Smooth muscle cell (in vitro differentiated cells): ENCODE measurements at regions not wholly inside any gene's neighbourhood (a gene's known extent, or its start where the extent isn't known, plus 50 kb on each side); places are given as distances from the start of the nearest gene placed in this dataset.

Experiments used
- DNase-seq: peaks from one replicate; lab custom pipeline; 2025; ENCODE audit not compliant: unreplicated experiment; lab: John Stamatoyannopoulos, UW
- H2AFZ ChIP-seq: fragments of 200-600 bp; sonication (generic); 2 replicates; pipeline ENCODE4 v1.6.0; 2016; ENCODE audit warnings: antibody characterized with exemption, low read depth, mild to moderate bottlenecking
- H3F3A ChIP-seq: fragments of 200-600 bp; sonication (generic); 2 replicates; pipeline ENCODE4 v1.6.0; 2017; ENCODE audit warnings: antibody characterized with exemption, low read depth
- H3K27ac ChIP-seq: fragments of 200-600 bp; sonication (generic); 2 replicates; pipeline ENCODE4 v1.5.1; 2016; ENCODE audit warnings: low read depth, mild to moderate bottlenecking
- H3K27me3 ChIP-seq: fragments of 200-600 bp; sonication (generic); 2 replicates; pipeline ENCODE4 v1.6.1; 2016; ENCODE audit warnings: low read depth, mild to moderate bottlenecking
- H3K36me3 ChIP-seq: fragments of 200-600 bp; sonication (generic); 2 replicates; pipeline ENCODE4 v1.5.1; 2016; ENCODE audit warnings: low read depth
- H3K4me1 ChIP-seq: fragments of 200-600 bp; sonication (generic); 2 replicates; pipeline ENCODE4 v1.5.1; 2016; ENCODE audit warnings: low read depth
- H3K4me2 ChIP-seq: fragments of 200-600 bp; sonication (generic); 2 replicates; pipeline ENCODE4 v1.6.0; 2016; ENCODE audit warnings: mild to moderate bottlenecking
- H3K4me3 ChIP-seq: fragments of 200-600 bp; sonication (generic); 2 replicates; pipeline ENCODE4 v1.5.1; 2016; ENCODE audit warnings: mild to moderate bottlenecking
- H3K79me2 ChIP-seq: fragments of 200-600 bp; sonication (generic); 2 replicates; pipeline ENCODE4 v1.6.0; 2016; ENCODE audit warnings: low read depth, mild to moderate bottlenecking
- H3K9ac ChIP-seq: fragments of 200-600 bp; sonication (generic); 2 replicates; pipeline ENCODE4 v1.6.0; 2016; ENCODE audit warnings: low read depth
- H3K9me3 ChIP-seq: fragments of 200-600 bp; sonication (generic); replicated peaks from 2 replicates; pipeline ENCODE4 v1.5.1; 2016; ENCODE audit warnings: low read depth
- H4K20me1 ChIP-seq: fragments of 200-600 bp; sonication (generic); 2 replicates; pipeline ENCODE4 v1.6.0; 2016; ENCODE audit warnings: low read depth
- WGBS: methylation state at CpG from one replicate; pipeline ENCODE4 v1.1.7; 2016; ENCODE audit warnings: low lambda C conversion rate; 5-methylcytosine and 5-hydroxymethylcytosine counted together
- TF ChIP-seq, protein P1 (sequence below): fragments of 200-600 bp; sonication (generic); IDR thresholded peaks from 2 replicates; pipeline ENCODE4 v1.5.1; 2017; ENCODE audit warnings: borderline replicate concordance, mild to moderate bottlenecking, antibody characterized with exemption; ENCODE audit not compliant: insufficient read depth, poor library complexity, severe bottlenecking

DNA sequence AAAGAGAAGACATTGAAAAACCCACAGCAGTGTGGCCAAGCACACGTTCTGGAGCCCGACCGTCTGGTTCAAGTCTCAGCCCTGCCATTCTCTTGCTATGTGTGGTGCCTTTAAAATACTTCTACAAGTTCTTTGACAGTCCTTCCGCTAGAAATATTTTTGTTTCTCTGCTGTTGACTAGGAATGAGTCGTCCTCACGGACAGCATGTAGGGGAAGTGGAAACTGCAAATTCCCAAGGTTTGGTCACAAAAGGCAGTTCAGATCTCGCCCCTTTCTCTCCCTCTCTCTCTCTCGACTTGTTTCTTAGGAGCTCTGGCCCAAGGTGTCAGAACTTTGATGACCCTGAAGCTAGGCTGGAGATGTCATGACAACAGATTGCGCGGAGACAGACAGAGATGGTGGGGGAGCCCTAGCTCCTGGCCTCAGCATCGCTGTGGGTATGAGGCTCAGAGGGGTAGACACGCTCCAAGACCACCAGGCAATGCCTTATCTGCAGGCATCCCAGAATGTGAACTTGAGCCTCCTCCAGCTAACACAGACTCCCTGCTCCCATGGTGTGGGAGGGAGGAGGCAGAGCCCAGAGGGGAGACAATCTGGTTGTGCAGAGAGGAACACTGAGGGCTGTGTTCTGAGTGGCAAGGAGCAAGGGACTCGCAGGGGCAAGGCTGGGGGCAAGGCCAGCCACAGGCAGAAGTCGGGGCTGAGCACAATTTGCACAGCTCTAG is 368.9 kb upstream of the SULF2 start:
- Histone ChIP-seq H3F3A (peaks cover 6% of the 10 kb centered on the region), H3K4me2 (no peak overlapping the region), H2AFZ (no peak overlapping the region), H3K4me1 (peaks cover 6% of the 10 kb centered on the region), H3K9me3 (no peaks in the 10 kb centered on the region), H3K27ac (no peak overlapping the region), H3K9ac (no peak overlapping the region), H4K20me1 (no peaks in the 10 kb centered on the region), H3K4me3 (no peak overlapping the region), H3K27me3 (peaks cover 6% of the 10 kb centered on the region), H3K79me2 (no peaks in the 10 kb centered on the region), H3K36me3 (no peaks in the 10 kb centered on the region)
- TF ChIP-seq, protein P1, sequence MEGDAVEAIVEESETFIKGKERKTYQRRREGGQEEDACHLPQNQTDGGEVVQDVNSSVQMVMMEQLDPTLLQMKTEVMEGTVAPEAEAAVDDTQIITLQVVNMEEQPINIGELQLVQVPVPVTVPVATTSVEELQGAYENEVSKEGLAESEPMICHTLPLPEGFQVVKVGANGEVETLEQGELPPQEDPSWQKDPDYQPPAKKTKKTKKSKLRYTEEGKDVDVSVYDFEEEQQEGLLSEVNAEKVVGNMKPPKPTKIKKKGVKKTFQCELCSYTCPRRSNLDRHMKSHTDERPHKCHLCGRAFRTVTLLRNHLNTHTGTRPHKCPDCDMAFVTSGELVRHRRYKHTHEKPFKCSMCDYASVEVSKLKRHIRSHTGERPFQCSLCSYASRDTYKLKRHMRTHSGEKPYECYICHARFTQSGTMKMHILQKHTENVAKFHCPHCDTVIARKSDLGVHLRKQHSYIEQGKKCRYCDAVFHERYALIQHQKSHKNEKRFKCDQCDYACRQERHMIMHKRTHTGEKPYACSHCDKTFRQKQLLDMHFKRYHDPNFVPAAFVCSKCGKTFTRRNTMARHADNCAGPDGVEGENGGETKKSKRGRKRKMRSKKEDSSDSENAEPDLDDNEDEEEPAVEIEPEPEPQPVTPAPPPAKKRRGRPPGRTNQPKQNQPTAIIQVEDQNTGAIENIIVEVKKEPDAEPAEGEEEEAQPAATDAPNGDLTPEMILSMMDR, result no peak
- WGBS, result 72% methylated on average over 14 of the region's 14 CpGs
- DNase-seq, result no peak

DNA sequence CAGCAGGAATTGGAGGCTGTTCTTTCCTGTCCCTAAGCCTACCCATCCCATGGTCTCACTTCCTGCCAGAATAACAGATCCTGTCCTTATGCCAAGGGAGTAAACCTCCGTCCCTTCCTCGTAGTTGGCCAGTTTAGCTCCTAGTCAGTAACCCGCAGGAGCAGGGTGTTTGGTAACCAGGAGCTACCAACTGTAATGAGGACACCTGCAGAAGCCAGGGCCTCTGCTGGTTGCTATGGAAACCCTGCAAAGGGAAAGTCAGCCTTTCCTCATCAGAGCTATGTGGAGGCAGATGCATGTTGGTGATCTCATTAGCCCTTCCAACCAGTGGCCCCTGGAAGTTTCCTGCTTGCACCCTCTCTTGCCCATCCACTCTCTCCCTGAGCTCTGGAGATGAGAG is 368.2 kb upstream of the SULF2 start:
- Histone ChIP-seq H3F3A (peaks cover 6% of the 10 kb centered on the region), H3K27ac (no peak overlapping the region), H3K4me1 (peaks cover 6% of the 10 kb centered on the region), H4K20me1 (no peaks in the 10 kb centered on the region), H2AFZ (no peak overlapping the region), H3K27me3 (peaks cover 6% of the 10 kb centered on the region), H3K9ac (no peak overlapping the region), H3K9me3 (no peaks in the 10 kb centered on the region), H3K79me2 (no peaks in the 10 kb centered on the region), H3K4me3 (no peak overlapping the region), H3K4me2 (no peak overlapping the region), H3K36me3 (no peaks in the 10 kb centered on the region)
- WGBS, result 90% methylated on average over 3 of the region's 3 CpGs
- no peak for DNase-seq
- TF ChIP-seq, protein P1, result no peak

DNA sequence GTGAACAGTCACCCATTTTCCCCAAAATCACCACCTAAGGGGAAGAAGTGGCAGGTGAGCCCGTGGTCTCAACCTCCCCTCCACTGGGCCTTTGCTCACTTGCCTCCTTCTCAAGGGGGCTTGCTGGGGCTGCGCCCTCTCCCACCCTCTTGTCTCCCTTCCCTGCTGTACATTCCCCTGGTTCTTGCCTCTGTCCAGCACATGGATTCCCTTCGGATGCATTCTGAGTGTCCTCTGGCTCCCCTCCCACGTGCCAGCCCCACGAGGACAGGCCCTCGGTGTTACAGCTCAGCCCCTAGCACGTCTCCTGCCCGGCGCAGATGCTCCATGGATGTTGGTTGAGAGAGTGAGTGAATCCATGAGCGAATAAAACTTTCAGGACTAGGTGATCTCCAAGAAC is 367.8 kb upstream of the SULF2 start:
- Histone ChIP-seq H3K4me1 (peaks cover 6% of the 10 kb centered on the region), H3K27me3 (peaks cover 6% of the 10 kb centered on the region), H3K36me3 (no peaks in the 10 kb centered on the region), H3K4me3 (no peak overlapping the region), H3K9me3 (no peaks in the 10 kb centered on the region), H3K9ac (no peak overlapping the region), H2AFZ (no peak overlapping the region), H3F3A (peaks cover 6% of the 10 kb centered on the region), H3K4me2 (no peak overlapping the region), H3K79me2 (no peaks in the 10 kb centered on the region), H4K20me1 (no peaks in the 10 kb centered on the region), H3K27ac (no peak overlapping the region)
- DNase-seq, result no peak
- WGBS, result 93% methylated on average over 10 of the region's 10 CpGs
- TF ChIP-seq, protein P1, result no peak

DNA sequence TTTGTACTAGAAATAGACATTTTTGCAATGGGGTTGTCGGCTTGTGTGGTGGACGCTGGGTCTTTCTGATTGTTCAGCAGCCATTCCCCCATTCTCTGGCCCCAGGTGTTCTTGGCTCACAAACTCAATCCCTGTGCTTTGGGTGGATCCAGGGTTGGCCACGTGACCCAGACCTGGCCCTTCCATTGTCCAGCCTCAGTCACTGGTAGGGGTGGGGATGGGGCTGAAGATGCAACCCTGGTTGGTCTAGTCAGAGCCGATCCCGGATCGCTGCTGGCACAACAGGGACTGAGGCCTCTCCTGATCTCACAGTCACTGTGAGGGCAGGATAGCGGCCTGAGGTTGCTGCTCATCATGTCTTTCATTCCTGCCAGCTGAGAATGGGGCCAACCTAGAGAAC is 365.3 kb upstream of the SULF2 start:
- no peak overlapping the region for H3K27ac ChIP-seq
- no peaks in the 10 kb centered on the region for H3K79me2 ChIP-seq
- no peak overlapping the region for H2AFZ ChIP-seq
- TF ChIP-seq, protein P1, result no peak
- no peaks in the 10 kb centered on the region for H3K9me3 ChIP-seq
- no peaks in the 10 kb centered on the region for H4K20me1 ChIP-seq
- H3K27me3 ChIP-seq, result peaks cover 6% of the 10 kb centered on the region
- no peak overlapping the region for H3K4me2 ChIP-seq
- H3K9ac ChIP-seq, result no peak overlapping the region
- H3F3A ChIP-seq, result peaks cover 6% of the 10 kb centered on the region
- WGBS, result 96% methylated on average over 7 of the region's 7 CpGs
- no peak for DNase-seq
- no peaks in the 10 kb centered on the region for H3K36me3 ChIP-seq
- peaks cover 6% of the 10 kb centered on the region for H3K4me1 ChIP-seq
- no peak overlapping the region for H3K4me3 ChIP-seq
